ENCODE measurements at regions not wholly inside any gene's neighbourhood (a gene's known extent, or its start where the extent isn't known, plus 50 kb on each side); places are given as distances from the start of the nearest gene placed in this dataset.

- Histone ChIP-seq H2AFZ (ENCODE audit: low read length) (no peak overlapping the region), H4K20me1 (ENCODE audit: control insufficient read depth, extremely low read depth, insufficient read depth, low read length) (no peaks in the 10 kb centered on the region), H3K4me2 (ENCODE audit: extremely low read depth, insufficient read depth, low read length) (no peak overlapping the region), H3K4me1 (ENCODE audit: control insufficient read depth, extremely low read depth, insufficient read depth, low read length) (no peaks in the 10 kb centered on the region), H3K36me3 (ENCODE audit: control insufficient read depth, insufficient read depth, low read length) (no peaks in the 10 kb centered on the region), H3K27me3 (ENCODE audit: control insufficient read depth, insufficient read depth, low read length) (no peaks in the 10 kb centered on the region), H3K4me3 (replicated peaks in 1 of 4; ENCODE audit: control extremely low read depth in 1 of 4, insufficient read depth in 1 of 4, low read depth in 3 of 4, low read length in 4 of 4) (no peak overlapping the region), H3K27ac (ENCODE audit: insufficient read depth, low read length) (no peak overlapping the region), H3K9me3 (ENCODE audit: control insufficient read depth, insufficient read depth, low read depth, low read length) (no peaks in the 10 kb centered on the region), H3K9ac (ENCODE audit: insufficient read depth, low read length) (no peak overlapping the region), H3K79me2 (ENCODE audit: control insufficient read depth, insufficient read depth, low read length) (no peaks in the 10 kb centered on the region)
- DNase-seq (ENCODE audit: low read depth in 2 of 2): no peak
- TF ChIP-seq EZH2 (IDR thresholded peaks at IDR 0.05; ENCODE audit: low read length, missing control alignments) (no peak), CTCF (conservative IDR thresholded peaks at IDR 0.05 in 1 of 2, IDR thresholded peaks at IDR 0.05 in 1 of 2; ENCODE audit: low read depth in 1 of 2, low read length in 2 of 2) (no peak)
These were observed 270.5 kb downstream of the NPHP4 start for GRCh38 chr1:5721634-5722215.

- Histone ChIP-seq H2AFZ (ENCODE audit: low read length) (no peak overlapping the region), H3K27ac (ENCODE audit: insufficient read depth, low read length) (no peak overlapping the region), H3K4me3 (replicated peaks in 1 of 4; ENCODE audit: control extremely low read depth in 1 of 4, insufficient read depth in 1 of 4, low read depth in 3 of 4, low read length in 4 of 4) (no peak overlapping the region), H3K79me2 (ENCODE audit: control insufficient read depth, insufficient read depth, low read length) (no peaks in the 10 kb centered on the region), H3K9ac (ENCODE audit: insufficient read depth, low read length) (no peak overlapping the region), H3K9me3 (ENCODE audit: control insufficient read depth, insufficient read depth, low read depth, low read length) (no peaks in the 10 kb centered on the region), H3K4me1 (ENCODE audit: control insufficient read depth, extremely low read depth, insufficient read depth, low read length) (no peaks in the 10 kb centered on the region), H3K27me3 (ENCODE audit: control insufficient read depth, insufficient read depth, low read length) (no peaks in the 10 kb centered on the region), H4K20me1 (ENCODE audit: control insufficient read depth, extremely low read depth, insufficient read depth, low read length) (no peaks in the 10 kb centered on the region), H3K4me2 (ENCODE audit: extremely low read depth, insufficient read depth, low read length) (no peak overlapping the region), H3K36me3 (ENCODE audit: control insufficient read depth, insufficient read depth, low read length) (no peaks in the 10 kb centered on the region)
- TF ChIP-seq EZH2 (IDR thresholded peaks at IDR 0.05; ENCODE audit: low read length, missing control alignments): no peak
- DNase-seq (ENCODE audit: low read depth in 2 of 2): no peak
These were observed 271.3 kb downstream of the NPHP4 start for GRCh38 chr1:5720936-5721335.

- H3K27me3 ChIP-seq (ENCODE audit: control insufficient read depth, insufficient read depth, low read length): no peaks in the 10 kb centered on the region
- H3K4me3 ChIP-seq (replicated peaks in 1 of 4; ENCODE audit: control extremely low read depth in 1 of 4, insufficient read depth in 1 of 4, low read depth in 3 of 4, low read length in 4 of 4): no peak overlapping the region
- DNase-seq (ENCODE audit: low read depth in 2 of 2): no peak
- TF ChIP-seq EZH2 (IDR thresholded peaks at IDR 0.05; ENCODE audit: low read length, missing control alignments) (no peak), CTCF (conservative IDR thresholded peaks at IDR 0.05 in 1 of 2, IDR thresholded peaks at IDR 0.05 in 1 of 2; ENCODE audit: low read depth in 1 of 2, low read length in 2 of 2) (no peak)
- no peak overlapping the region for H3K9ac ChIP-seq (ENCODE audit: insufficient read depth, low read length)
- no peaks in the 10 kb centered on the region for H3K4me1 ChIP-seq (ENCODE audit: control insufficient read depth, extremely low read depth, insufficient read depth, low read length)
- H3K36me3 ChIP-seq (ENCODE audit: control insufficient read depth, insufficient read depth, low read length): no peaks in the 10 kb centered on the region
- no peaks in the 10 kb centered on the region for H3K79me2 ChIP-seq (ENCODE audit: control insufficient read depth, insufficient read depth, low read length)
- no peak overlapping the region for H3K4me2 ChIP-seq (ENCODE audit: extremely low read depth, insufficient read depth, low read length)
- no peaks in the 10 kb centered on the region for H3K9me3 ChIP-seq (ENCODE audit: control insufficient read depth, insufficient read depth, low read depth, low read length)
- H4K20me1 ChIP-seq (ENCODE audit: control insufficient read depth, extremely low read depth, insufficient read depth, low read length): no peaks in the 10 kb centered on the region
- H3K27ac ChIP-seq (ENCODE audit: insufficient read depth, low read length): no peak overlapping the region
- no peak overlapping the region for H2AFZ ChIP-seq (ENCODE audit: low read length)
These were observed 271.7 kb downstream of the NPHP4 start for GRCh38 chr1:5720484-5720883.

Measured in fibroblast of lung (primary cell).